HepG2 (cell line): ENCODE measurements at regions not wholly inside any gene's neighbourhood (a gene's known extent, or its start where the extent isn't known, plus 50 kb on each side); places are given as distances from the start of the nearest gene placed in this dataset.

Experiments
- ATAC-seq: fragments of 200-7000 bp; cut with Tn5 transposase; 3 replicates; pipeline ENCODE4 v1.9.1; 2020; ENCODE audit warnings: mild to moderate bottlenecking, moderate library complexity
- BruUV-seq: library from RNA; stranded (reverse); fragments of 400-500 nt; replicated peaks from 2 replicates; lab custom pipeline; 2021; lab: Mats Ljungman, UMichigan
- CTCF ChIA-PET: fragments of 300-600 bp; formaldehyde crosslinking; extraction: SDS; loops from one replicate; lab custom pipeline; 2021; ENCODE audit warnings: low total read pairs, inconsistent platforms, low intra/inter-chr PET ratio; lab: Yijun Ruan, JAX
- POLR2A ChIA-PET: fragments of 350-600 bp; sonication (Branson Sonifier 250); formaldehyde crosslinking; loops from one replicate; lab custom pipeline; 2020; ENCODE audit warnings: antibody characterized with exemption, inconsistent platforms; lab: Yijun Ruan, JAX
- DNase-seq: peaks from one replicate; pipeline ENCODE4 v3.0.0-alpha.2; 2015; ENCODE audit warnings: low spot score
- FAIRE-seq: peaks from 3 replicates; lab custom pipeline; 2011; peaks lifted over from hg19 to GRCh38; lab: Jason Lieb, UNC
- H2AFZ ChIP-seq: one replicate; pipeline ENCODE4 v1.6.1; 2011; ENCODE audit warnings: low read length, inconsistent platforms
- H3K27ac ChIP-seq: fragments of 300-600 bp; 3 replicates; pipeline ENCODE4 v1.8.0; 2011; ENCODE audit warnings: mixed run types, mild to moderate bottlenecking, mixed read lengths, low read length, inconsistent platforms; ENCODE audit not compliant: insufficient read depth; ENCODE audit errors: extremely low read length
- H3K27me3 ChIP-seq, 2 experiments: fragments of 200-600 bp in 1 of 2; 2 replicates in 1 of 2; 3 replicates in 1 of 2; pipeline versions ENCODE4 v1.6.0 to v1.8.0; 2011; ENCODE audit warnings: low read length in 2 of 2, mild to moderate bottlenecking in 2 of 2, moderate library complexity in 2 of 2, inconsistent platforms in 1 of 2; ENCODE audit not compliant: insufficient read depth in 2 of 2, control insufficient read depth in 1 of 2
- H3K36me3 ChIP-seq, 2 experiments: fragments of 200-600 bp in 1 of 2; replicated peaks in 1 of 2; 2 replicates in 1 of 2; 3 replicates in 1 of 2; pipeline versions ENCODE4 v1.5.1 to v1.8.0; 2011; ENCODE audit warnings: low read length in 2 of 2, inconsistent platforms in 1 of 2; ENCODE audit not compliant: insufficient read depth in 2 of 2, control insufficient read depth in 1 of 2
- H3K4me1 ChIP-seq: 2 replicates; pipeline ENCODE4 v1.5.1; 2012; ENCODE audit warnings: low read length, inconsistent platforms; ENCODE audit not compliant: insufficient read depth
- H3K4me2 ChIP-seq: 2 replicates; pipeline ENCODE4 v1.6.0; 2011; ENCODE audit warnings: low read depth, low read length, inconsistent platforms
- H3K4me3 ChIP-seq, 3 experiments: fragments of 200-600 bp in 1 of 3; sonication (generic), shearing (Covaris generic) in 1 of 3; replicated peaks in 1 of 3; 2 replicates each; pipeline ENCODE4 v1.5.1; 2011 to 2016; ENCODE audit warnings: low read length in 3 of 3, inconsistent platforms in 2 of 3, low read depth in 2 of 3, mild to moderate bottlenecking in 2 of 3, control low read depth in 1 of 3, mixed read lengths in 1 of 3; ENCODE audit not compliant: insufficient read depth in 1 of 3
- H3K79me2 ChIP-seq: one replicate; pipeline ENCODE4 v1.6.1; 2011; ENCODE audit warnings: low read length, inconsistent platforms; ENCODE audit not compliant: insufficient read depth
- H3K9ac ChIP-seq: 2 replicates; pipeline ENCODE4 v1.6.0; 2011; ENCODE audit warnings: mild to moderate bottlenecking, low read depth, low read length, inconsistent platforms; ENCODE audit not compliant: insufficient read depth
- H3K9me3 ChIP-seq: 2 replicates; pipeline ENCODE4 v1.5.1; 2012; ENCODE audit warnings: mild to moderate bottlenecking, low read length
- H4K20me1 ChIP-seq: 2 replicates; pipeline ENCODE4 v1.6.0; 2011; ENCODE audit warnings: inconsistent platforms, mild to moderate bottlenecking, low read length, moderate library complexity; ENCODE audit not compliant: insufficient read depth
- FOXA3 ChIP-seq: IDR thresholded peaks from 2 replicates; pipeline ENCODE4 v1.6.1; 2016; ENCODE audit warnings: missing genetic modification reagents, missing compliant biosample characterization
- GPBP1L1 ChIP-seq: sonication (generic); formaldehyde crosslinking; IDR thresholded peaks from 2 replicates; pipeline ENCODE4 v1.5.0; 2020; ENCODE audit warnings: mild to moderate bottlenecking, missing genetic modification reagents
- RXRB ChIP-seq: IDR thresholded peaks from 2 replicates; pipeline ENCODE4 v1.6.1; 2016; ENCODE audit warnings: borderline replicate concordance, missing genetic modification reagents, missing compliant biosample characterization
- SMAD1 ChIP-seq: sonication (generic); formaldehyde crosslinking; IDR thresholded peaks from 2 replicates; pipeline ENCODE4 v1.4.0; 2020; ENCODE audit warnings: missing genetic modification reagents, low read depth, mild to moderate bottlenecking, borderline replicate concordance
- ZBTB10 ChIP-seq: sonication (generic); formaldehyde crosslinking; IDR thresholded peaks from 2 replicates; pipeline ENCODE4 v1.4.0; 2020; ENCODE audit warnings: missing genetic modification reagents, borderline replicate concordance
- ZBTB8A ChIP-seq: sonication (generic); formaldehyde crosslinking; IDR thresholded peaks from 2 replicates; pipeline ENCODE4 v1.4.0; 2020; ENCODE audit warnings: mild to moderate bottlenecking, low read depth, missing genetic modification reagents, borderline replicate concordance
- ZNF317 ChIP-seq: sonication (generic); formaldehyde crosslinking; IDR thresholded peaks from 2 replicates; pipeline ENCODE4 v1.5.0; 2020; ENCODE audit warnings: mild to moderate bottlenecking, missing genetic modification reagents
- ZNF446 ChIP-seq: sonication (generic); formaldehyde crosslinking; IDR thresholded peaks from 2 replicates; pipeline ENCODE4 v1.5.0; 2020; ENCODE audit warnings: mild to moderate bottlenecking, missing genetic modification reagents
- ZNF563 ChIP-seq: sonication (generic); formaldehyde crosslinking; IDR thresholded peaks from 2 replicates; pipeline ENCODE4 v1.8.0; 2022; ENCODE audit warnings: mild to moderate bottlenecking, moderate library complexity, missing genetic modification reagents
- ZNF772 ChIP-seq: sonication (generic); formaldehyde crosslinking; IDR thresholded peaks from 2 replicates; pipeline ENCODE4 v1.5.0; 2020; ENCODE audit warnings: mild to moderate bottlenecking, missing genetic modification reagents
- WGBS: methylation state at CpG from one replicate; pipeline ENCODE4 v1.1.6; 2017; ENCODE audit warnings: low lambda C conversion rate; 5-methylcytosine and 5-hydroxymethylcytosine counted together
- in situ Hi-C: cut with HindIII; loops from 2 replicates; pipeline ENCODE4 v1.10.0; 2017; ENCODE audit warnings: low pct_unique_long_range_greater_than_20kb; ENCODE audit not compliant: extremely low pct_ligation_motif_present
- intact Hi-C: fragments of 100-400 bp; cut with micrococcal nuclease; formaldehyde crosslinking; loops from one replicate; pipeline ENCODE4 v1.10.0; 2022; ENCODE audit not compliant: unreplicated experiment
- TF ChIP-seq, protein P1 (sequence below): sonication (generic); formaldehyde crosslinking; conservative IDR thresholded peaks from 2 replicates; pipeline ENCODE4 v1.8.0; 2022; ENCODE audit warnings: missing genetic modification reagents
- TF ChIP-seq, protein P2 (sequence below): sonication (generic); formaldehyde crosslinking; IDR thresholded peaks from 2 replicates; pipeline ENCODE4 v1.4.0; 2020; ENCODE audit warnings: low read depth, missing genetic modification reagents

- TF ChIP-seq GPBP1L1 (no peak), ZBTB8A (no peak), SMAD1 (CRISPR knock-in tag) (no peak), ZNF772 (no peak)
- TF ChIP-seq, all 625 proteins: peak for 0
These were observed 97.9 kb upstream of the FZD8 start (continued) for GRCh38 chr10:35739998-35740397.

DNA sequence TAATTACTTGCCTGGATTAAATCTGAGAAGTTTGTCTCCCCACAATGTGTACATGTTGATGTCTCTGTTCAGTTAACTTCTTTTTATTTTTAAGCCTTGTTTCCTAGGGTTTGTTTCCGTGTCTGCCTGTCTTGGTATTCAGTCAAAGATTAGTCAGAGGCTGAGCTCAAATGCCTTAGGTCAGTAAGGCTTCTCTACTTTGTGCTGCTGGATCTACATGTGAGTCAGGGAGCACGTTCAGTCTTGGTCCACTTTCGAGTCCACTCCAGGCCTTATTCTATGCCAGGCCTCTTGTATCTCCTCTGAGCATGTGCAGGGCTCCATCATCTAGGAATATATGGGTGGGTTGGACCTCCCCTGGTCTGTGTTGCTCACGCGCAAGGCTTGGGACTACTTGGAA, 93.3 kb upstream of the FZD8 start:
- WGBS: 40% methylated on average over 5 of the region's 5 CpGs
- ATAC-seq: no peak
- ChIA-PET POLR2A (no interaction called here), CTCF (no interaction called here)
- no peak for DNase-seq
- intact Hi-C loops: no loop called here
- Histone ChIP-seq H3K36me3 (no peaks in the 10 kb centered on the region), H4K20me1 (no peaks in the 10 kb centered on the region), H3K79me2 (no peaks in the 10 kb centered on the region), H3K4me2 (no peak overlapping the region), H3K9me3 (no peaks in the 10 kb centered on the region), H3K4me1 (no peaks in the 10 kb centered on the region), H3K9ac (no peak overlapping the region), H3K27me3 (no peaks in the 10 kb centered on the region), H3K27ac (no peak overlapping the region), H3K4me3 (no peak overlapping the region), H2AFZ (no peak overlapping the region)
- in situ Hi-C loops: no loop called here
- no peak for FAIRE-seq
- BruUV-seq: no TSS peak
- TF ChIP-seq ZNF317 (CRISPR knock-in tag): no peak
- TF ChIP-seq ZBTB10: no peak
- TF ChIP-seq, protein P1, sequence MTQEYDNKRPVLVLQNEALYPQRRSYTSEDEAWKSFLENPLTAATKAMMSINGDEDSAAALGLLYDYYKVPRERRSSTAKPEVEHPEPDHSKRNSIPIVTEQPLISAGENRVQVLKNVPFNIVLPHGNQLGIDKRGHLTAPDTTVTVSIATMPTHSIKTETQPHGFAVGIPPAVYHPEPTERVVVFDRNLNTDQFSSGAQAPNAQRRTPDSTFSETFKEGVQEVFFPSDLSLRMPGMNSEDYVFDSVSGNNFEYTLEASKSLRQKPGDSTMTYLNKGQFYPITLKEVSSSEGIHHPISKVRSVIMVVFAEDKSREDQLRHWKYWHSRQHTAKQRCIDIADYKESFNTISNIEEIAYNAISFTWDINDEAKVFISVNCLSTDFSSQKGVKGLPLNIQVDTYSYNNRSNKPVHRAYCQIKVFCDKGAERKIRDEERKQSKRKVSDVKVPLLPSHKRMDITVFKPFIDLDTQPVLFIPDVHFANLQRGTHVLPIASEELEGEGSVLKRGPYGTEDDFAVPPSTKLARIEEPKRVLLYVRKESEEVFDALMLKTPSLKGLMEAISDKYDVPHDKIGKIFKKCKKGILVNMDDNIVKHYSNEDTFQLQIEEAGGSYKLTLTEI (CRISPR knock-in tag): no peak
- TF ChIP-seq, protein P2, sequence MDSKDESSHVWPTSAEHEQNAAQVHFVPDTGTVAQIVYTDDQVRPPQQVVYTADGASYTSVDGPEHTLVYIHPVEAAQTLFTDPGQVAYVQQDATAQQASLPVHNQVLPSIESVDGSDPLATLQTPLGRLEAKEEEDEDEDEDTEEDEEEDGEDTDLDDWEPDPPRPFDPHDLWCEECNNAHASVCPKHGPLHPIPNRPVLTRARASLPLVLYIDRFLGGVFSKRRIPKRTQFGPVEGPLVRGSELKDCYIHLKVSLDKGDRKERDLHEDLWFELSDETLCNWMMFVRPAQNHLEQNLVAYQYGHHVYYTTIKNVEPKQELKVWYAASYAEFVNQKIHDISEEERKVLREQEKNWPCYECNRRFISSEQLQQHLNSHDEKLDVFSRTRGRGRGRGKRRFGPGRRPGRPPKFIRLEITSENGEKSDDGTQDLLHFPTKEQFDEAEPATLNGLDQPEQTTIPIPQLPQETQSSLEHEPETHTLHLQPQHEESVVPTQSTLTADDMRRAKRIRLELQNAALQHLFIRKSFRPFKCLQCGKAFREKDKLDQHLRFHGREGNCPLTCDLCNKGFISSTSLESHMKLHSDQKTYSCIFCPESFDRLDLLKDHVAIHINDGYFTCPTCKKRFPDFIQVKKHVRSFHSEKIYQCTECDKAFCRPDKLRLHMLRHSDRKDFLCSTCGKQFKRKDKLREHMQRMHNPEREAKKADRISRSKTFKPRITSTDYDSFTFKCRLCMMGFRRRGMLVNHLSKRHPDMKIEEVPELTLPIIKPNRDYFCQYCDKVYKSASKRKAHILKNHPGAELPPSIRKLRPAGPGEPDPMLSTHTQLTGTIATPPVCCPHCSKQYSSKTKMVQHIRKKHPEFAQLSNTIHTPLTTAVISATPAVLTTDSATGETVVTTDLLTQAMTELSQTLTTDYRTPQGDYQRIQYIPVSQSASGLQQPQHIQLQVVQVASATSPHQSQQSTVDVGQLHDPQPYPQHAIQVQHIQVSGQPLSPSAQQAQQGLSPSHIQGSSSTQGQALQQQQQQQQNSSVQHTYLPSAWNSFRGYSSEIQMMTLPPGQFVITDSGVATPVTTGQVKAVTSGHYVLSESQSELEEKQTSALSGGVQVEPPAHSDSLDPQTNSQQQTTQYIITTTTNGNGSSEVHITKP (CRISPR knock-in tag): no peak
- no peak for TF ChIP-seq FOXA3 (CRISPR knock-in tag)
- no peak for TF ChIP-seq ZNF446
- no peak for TF ChIP-seq RXRB
- no peak for TF ChIP-seq ZNF563 (CRISPR knock-in tag)
